Osteocyte (in vitro differentiated cells): ENCODE measurements at regions not wholly inside any gene's neighbourhood (a gene's known extent, or its start where the extent isn't known, plus 50 kb on each side); places are given as distances from the start of the nearest gene placed in this dataset.
"Not testable (repeated sequence)": the region's sequence is repeated elsewhere in the genome, so short reads cannot be mapped to it uniquely, and the experiment has no call there.

Experiments used
- DNase-seq: peaks from one replicate; pipeline ENCODE4 v3.0.0; 2021; ENCODE audit warnings: mixed read lengths; ENCODE audit not compliant: unreplicated experiment; ENCODE audit errors: extremely low spot score
- H3K27ac Mint-ChIP-seq: one replicate; pipeline ENCODE4 v1.8.0; 2021; ENCODE audit warnings: mild to moderate bottlenecking, mixed read lengths; ENCODE audit not compliant: unreplicated experiment
- H3K27me3 Mint-ChIP-seq: one replicate; pipeline ENCODE4 v1.8.0; 2021; ENCODE audit warnings: mixed read lengths; ENCODE audit not compliant: unreplicated experiment
- H3K36me3 Mint-ChIP-seq: one replicate; pipeline ENCODE4 v1.8.0; 2021; ENCODE audit warnings: mixed read lengths; ENCODE audit not compliant: unreplicated experiment
- H3K4me1 Mint-ChIP-seq: one replicate; pipeline ENCODE4 v1.8.0; 2021; ENCODE audit warnings: mixed read lengths; ENCODE audit not compliant: unreplicated experiment
- H3K4me3 Mint-ChIP-seq: one replicate; pipeline ENCODE4 v1.8.0; 2021; ENCODE audit warnings: mild to moderate bottlenecking, moderate library complexity, mixed read lengths; ENCODE audit not compliant: unreplicated experiment
- H3K9me3 Mint-ChIP-seq: one replicate; pipeline ENCODE4 v1.8.0; 2021; ENCODE audit warnings: mixed read lengths; ENCODE audit not compliant: unreplicated experiment
- TF ChIP-seq, protein P1 (sequence below): fragments of 200-600 bp; sonication (generic); IDR thresholded peaks from 2 replicates; pipeline ENCODE4 v1.5.0; 2021; ENCODE audit warnings: antibody characterized with exemption, mild to moderate bottlenecking, moderate library complexity

DNA sequence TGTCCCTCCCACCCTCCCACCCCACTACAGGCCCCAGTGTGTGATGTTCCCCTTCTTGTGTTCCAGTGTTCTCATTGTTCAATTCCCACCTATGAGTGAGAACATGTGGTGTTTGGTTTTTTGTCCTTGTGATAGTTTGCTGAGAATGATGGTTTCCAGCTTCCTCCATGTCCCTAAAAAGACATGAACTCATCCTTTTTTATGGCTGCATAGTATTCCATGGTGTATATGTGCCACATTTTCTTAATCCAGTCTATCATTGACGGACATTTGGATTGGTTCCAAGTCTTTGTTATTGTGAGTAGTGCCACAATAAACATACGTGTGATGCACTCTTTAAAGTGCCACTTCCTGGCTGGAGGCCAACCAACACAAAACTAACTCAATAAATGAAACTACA, 112.7 kb downstream of the TENT5C start:
- H3K36me3 Mint-ChIP-seq, DNase-seq, H3K4me3 Mint-ChIP-seq, H3K27me3 Mint-ChIP-seq, H3K27ac Mint-ChIP-seq, H3K4me1 Mint-ChIP-seq: not testable (repeated sequence)
- peaks cover 25% of the 10 kb centered on the region for H3K9me3 Mint-ChIP-seq

DNA sequence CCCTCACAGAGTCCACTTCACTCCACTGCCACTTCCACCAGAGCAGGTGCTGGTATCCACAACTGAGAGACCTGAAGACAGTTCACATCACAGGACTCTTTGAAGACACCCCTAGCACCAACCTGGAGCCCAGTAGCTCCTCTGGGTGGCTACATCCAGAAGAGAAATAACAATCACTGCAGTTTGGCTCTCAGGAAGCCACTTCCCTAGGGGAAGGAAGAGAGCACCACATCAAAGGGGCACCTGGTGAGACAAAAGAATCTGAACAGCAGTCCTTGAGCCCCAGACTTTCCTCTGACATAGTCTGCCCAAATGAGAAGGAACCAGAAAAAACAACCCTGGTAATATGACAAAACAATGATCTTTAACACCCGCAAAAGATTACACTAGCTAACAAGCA, 113.2 kb downstream of the TENT5C start:
- no peak for DNase-seq
- H3K9me3 Mint-ChIP-seq, result peaks cover 25% of the 10 kb centered on the region
- H3K4me3 Mint-ChIP-seq, result no peak overlapping the region
- TF ChIP-seq, protein P1, sequence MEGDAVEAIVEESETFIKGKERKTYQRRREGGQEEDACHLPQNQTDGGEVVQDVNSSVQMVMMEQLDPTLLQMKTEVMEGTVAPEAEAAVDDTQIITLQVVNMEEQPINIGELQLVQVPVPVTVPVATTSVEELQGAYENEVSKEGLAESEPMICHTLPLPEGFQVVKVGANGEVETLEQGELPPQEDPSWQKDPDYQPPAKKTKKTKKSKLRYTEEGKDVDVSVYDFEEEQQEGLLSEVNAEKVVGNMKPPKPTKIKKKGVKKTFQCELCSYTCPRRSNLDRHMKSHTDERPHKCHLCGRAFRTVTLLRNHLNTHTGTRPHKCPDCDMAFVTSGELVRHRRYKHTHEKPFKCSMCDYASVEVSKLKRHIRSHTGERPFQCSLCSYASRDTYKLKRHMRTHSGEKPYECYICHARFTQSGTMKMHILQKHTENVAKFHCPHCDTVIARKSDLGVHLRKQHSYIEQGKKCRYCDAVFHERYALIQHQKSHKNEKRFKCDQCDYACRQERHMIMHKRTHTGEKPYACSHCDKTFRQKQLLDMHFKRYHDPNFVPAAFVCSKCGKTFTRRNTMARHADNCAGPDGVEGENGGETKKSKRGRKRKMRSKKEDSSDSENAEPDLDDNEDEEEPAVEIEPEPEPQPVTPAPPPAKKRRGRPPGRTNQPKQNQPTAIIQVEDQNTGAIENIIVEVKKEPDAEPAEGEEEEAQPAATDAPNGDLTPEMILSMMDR, result no peak
- no peaks in the 10 kb centered on the region for H3K36me3 Mint-ChIP-seq
- no peak overlapping the region for H3K27ac Mint-ChIP-seq
- peaks cover 2% of the 10 kb centered on the region for H3K4me1 Mint-ChIP-seq
- H3K27me3 Mint-ChIP-seq, result peaks cover 5% of the 10 kb centered on the region

DNA sequence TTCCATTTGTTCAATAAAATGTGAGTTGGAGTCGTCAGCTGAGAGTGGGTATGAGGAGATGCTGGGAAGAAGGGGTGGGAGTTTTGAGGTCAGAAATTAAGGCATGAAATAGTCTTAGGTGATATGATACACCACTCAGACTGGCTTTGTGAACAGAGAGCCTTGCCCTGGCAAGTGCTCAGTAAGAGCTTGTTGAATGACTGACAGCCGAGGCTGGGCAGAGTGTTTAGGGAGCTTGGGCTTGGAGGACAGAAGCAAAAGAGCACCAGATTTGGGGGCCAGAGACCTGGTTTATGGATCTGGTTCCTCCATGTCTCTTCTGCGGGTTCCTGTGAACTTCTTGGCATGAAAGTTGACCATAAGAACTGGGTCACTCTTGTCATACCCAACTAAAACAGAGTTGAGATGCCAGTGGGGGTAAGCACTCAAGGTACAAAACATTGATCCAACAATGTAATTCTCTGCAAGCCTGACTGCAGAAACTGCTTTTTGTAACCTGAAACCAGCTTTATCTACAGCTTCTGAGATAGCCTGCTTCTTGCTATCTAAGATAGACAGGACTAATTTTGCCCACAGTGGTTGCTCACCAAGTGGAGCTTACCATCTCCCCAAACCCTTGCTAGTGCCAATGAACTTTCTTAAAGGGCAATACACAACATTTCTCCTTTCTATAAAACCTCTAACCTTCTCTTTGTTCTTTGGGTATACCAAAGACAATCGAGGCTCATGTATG, 126.4 kb downstream of the TENT5C start:
- TF ChIP-seq, protein P1, result no peak
- H3K4me1 Mint-ChIP-seq, result peaks cover 11% of the 10 kb centered on the region
- no peaks in the 10 kb centered on the region for H3K36me3 Mint-ChIP-seq
- no peak overlapping the region for H3K27ac Mint-ChIP-seq
- DNase-seq, result no peak
- H3K9me3 Mint-ChIP-seq, result peaks cover 19% of the 10 kb centered on the region
- peaks cover 15% of the 10 kb centered on the region for H3K27me3 Mint-ChIP-seq
- no peak overlapping the region for H3K4me3 Mint-ChIP-seq

DNA sequence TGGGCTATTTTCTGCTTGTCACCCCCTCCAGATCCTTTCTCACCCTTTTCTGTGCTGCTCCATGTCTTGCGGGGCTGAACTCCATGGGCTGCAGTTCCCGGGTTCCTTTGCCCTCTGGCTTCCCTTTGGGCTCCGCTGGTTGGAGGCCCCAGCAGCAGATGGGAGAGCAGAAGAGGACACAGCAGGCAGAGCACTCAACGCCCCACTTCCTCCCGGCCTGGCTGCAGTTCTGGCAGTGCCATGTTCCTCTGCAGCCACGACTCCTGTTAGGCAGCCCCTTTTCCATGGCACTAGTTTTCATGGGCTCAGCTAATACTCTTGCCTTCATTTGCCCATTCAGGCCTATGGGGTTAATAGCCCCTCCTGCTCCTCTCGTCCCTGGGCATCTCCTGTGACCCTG, 127.1 kb downstream of the TENT5C start:
- TF ChIP-seq, protein P1, result no peak
- DNase-seq, result no peak
- H3K36me3 Mint-ChIP-seq, result no peaks in the 10 kb centered on the region
- peaks cover 11% of the 10 kb centered on the region for H3K9me3 Mint-ChIP-seq
- no peak overlapping the region for H3K4me3 Mint-ChIP-seq
- no peak overlapping the region for H3K27ac Mint-ChIP-seq
- peaks cover 15% of the 10 kb centered on the region for H3K27me3 Mint-ChIP-seq
- H3K4me1 Mint-ChIP-seq, result peaks cover 11% of the 10 kb centered on the region

DNA sequence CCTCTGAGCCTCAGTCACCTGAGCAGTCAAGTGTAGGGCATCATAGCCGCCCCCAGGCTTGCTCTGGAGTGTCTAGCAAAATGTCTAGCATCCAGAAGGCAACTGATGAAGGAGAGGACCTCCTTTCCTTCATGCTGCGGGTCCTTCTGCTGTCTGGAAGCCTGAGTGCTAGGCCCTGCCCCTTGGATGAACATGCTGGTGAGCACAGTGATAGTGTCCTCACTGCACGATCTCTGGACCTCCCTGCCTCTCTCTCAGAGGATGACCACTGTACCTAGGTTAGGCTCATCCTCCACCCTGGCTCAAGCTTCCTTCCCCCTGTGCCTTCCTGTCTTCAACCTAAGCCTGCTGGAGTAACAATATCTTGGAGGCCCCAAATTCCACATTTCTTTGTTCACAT, 128.6 kb downstream of the TENT5C start:
- H3K4me1 Mint-ChIP-seq, result peaks cover 11% of the 10 kb centered on the region
- H3K9me3 Mint-ChIP-seq, result peaks cover under 1% of the 10 kb centered on the region
- no peaks in the 10 kb centered on the region for H3K36me3 Mint-ChIP-seq
- H3K27me3 Mint-ChIP-seq, result peaks cover 10% of the 10 kb centered on the region
- no peak for DNase-seq
- H3K4me3 Mint-ChIP-seq, result no peak overlapping the region
- H3K27ac Mint-ChIP-seq, result no peak overlapping the region
- TF ChIP-seq, protein P1, result no peak
